HG02678 (cell line): ENCODE measurements at regions not wholly inside any gene's neighbourhood (a gene's known extent, or its start where the extent isn't known, plus 50 kb on each side); places are given as distances from the start of the nearest gene placed in this dataset.

Experiments used
- ATAC-seq: cut with Tn5 transposase; IDR thresholded peaks from one replicate; pipeline ENCODE4 v1.9.1; 2021; ENCODE audit warnings: mild to moderate bottlenecking, moderate library complexity; ENCODE audit not compliant: unreplicated experiment

GRCh38 chr12:127396734-127397133 lies 870.2 kb upstream of the TMEM132C start:
- no peak for ATAC-seq

- no peak for ATAC-seq
Measured at GRCh38 chr12:127398016-127398710, 868.8 kb upstream of the TMEM132C start.

GRCh38 chr12:127399451-127399850 lies 867.5 kb upstream of the TMEM132C start:
- no peak for ATAC-seq

GRCh38 chr12:127400221-127400620 lies 866.7 kb upstream of the TMEM132C start:
- ATAC-seq: no peak

GRCh38 chr12:127401005-127401404 lies 866.0 kb upstream of the TMEM132C start:
- no peak for ATAC-seq

GRCh38 chr12:127401536-127401935 lies 865.4 kb upstream of the TMEM132C start:
- ATAC-seq: no peak

- ATAC-seq: no peak
Measured at GRCh38 chr12:127411166-127411915, 855.6 kb upstream of the TMEM132C start.

- ATAC-seq: no peak
Measured at GRCh38 chr12:127411981-127412380, 855.0 kb upstream of the TMEM132C start.

GRCh38 chr12:127412866-127413265 lies 854.1 kb upstream of the TMEM132C start:
- ATAC-seq: no peak

- no peak for ATAC-seq
Measured at GRCh38 chr12:127414186-127414585, 852.8 kb upstream of the TMEM132C start.

- no peak for ATAC-seq
Measured at GRCh38 chr12:127414636-127415035, 852.3 kb upstream of the TMEM132C start.

GRCh38 chr12:127416796-127417195 lies 850.2 kb upstream of the TMEM132C start:
- no peak for ATAC-seq

GRCh38 chr12:127419111-127419510 lies 847.9 kb upstream of the TMEM132C start:
- ATAC-seq: no peak

GRCh38 chr12:127421614-127422013 lies 845.4 kb upstream of the TMEM132C start:
- no peak for ATAC-seq

- ATAC-seq: no peak
Measured at GRCh38 chr12:127422935-127423566, 843.9 kb upstream of the TMEM132C start.

- ATAC-seq: no peak
Measured at GRCh38 chr12:127425474-127425873, 841.5 kb upstream of the TMEM132C start.

GRCh38 chr12:127428420-127428819 lies 838.5 kb upstream of the TMEM132C start:
- ATAC-seq: no peak

GRCh38 chr12:127429551-127430285 lies 837.3 kb upstream of the TMEM132C start:
- no peak for ATAC-seq

- ATAC-seq: no peak
Measured at GRCh38 chr12:127430401-127430800, 836.6 kb upstream of the TMEM132C start.

- no peak for ATAC-seq
Measured at GRCh38 chr12:127431177-127431576, 835.8 kb upstream of the TMEM132C start.

- no peak for ATAC-seq
Measured at GRCh38 chr12:127431594-127431993, 835.4 kb upstream of the TMEM132C start.
